ENCODE measurements at regions not wholly inside any gene's neighbourhood (a gene's known extent, or its start where the extent isn't known, plus 50 kb on each side); places are given as distances from the start of the nearest gene placed in this dataset.

DNA sequence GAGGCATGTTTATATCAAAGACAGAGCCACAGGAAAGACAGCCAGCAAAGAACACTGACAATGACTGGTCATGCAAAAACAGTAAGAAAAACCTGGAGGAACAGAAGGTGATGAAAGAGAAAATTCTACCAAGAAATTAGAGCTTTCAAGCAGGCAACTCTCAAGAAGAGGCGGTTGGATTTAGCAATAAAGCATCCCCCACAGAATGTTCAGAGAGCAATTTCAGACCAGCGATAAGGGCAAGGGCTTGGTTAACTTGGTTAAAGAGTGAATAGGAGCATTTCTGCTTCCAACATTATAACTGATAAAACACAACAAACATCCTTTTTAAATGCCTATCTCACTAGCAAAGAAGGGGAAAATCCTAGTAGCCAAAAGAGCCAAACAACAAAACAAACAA, 68.0 kb upstream of the NCKAP5 start (continued):
- no peak for TF ChIP-seq SIN3A (IDR thresholded peaks at IDR 0.05; ENCODE audit: borderline replicate concordance in 2 of 2, control insufficient read depth in 1 of 2, low read depth in 2 of 2, low read length in 2 of 2)
- no peak for TF ChIP-seq OTX1 (CRISPR knock-in tag; IDR thresholded peaks at IDR 0.05)
- TF ChIP-seq SAP30 (IDR thresholded peaks at IDR 0.05; ENCODE audit: borderline replicate concordance, insufficient read depth, low read depth, low read length, poor library complexity, severe bottlenecking), result no peak
- no peak for TF ChIP-seq ZFP30 (CRISPR knock-in tag; IDR thresholded peaks at IDR 0.05; ENCODE audit: borderline replicate concordance)
- no peak for TF ChIP-seq HDAC6 (IDR thresholded peaks at IDR 0.05; ENCODE audit: low read depth, low read length)
- TF ChIP-seq, protein P1, sequence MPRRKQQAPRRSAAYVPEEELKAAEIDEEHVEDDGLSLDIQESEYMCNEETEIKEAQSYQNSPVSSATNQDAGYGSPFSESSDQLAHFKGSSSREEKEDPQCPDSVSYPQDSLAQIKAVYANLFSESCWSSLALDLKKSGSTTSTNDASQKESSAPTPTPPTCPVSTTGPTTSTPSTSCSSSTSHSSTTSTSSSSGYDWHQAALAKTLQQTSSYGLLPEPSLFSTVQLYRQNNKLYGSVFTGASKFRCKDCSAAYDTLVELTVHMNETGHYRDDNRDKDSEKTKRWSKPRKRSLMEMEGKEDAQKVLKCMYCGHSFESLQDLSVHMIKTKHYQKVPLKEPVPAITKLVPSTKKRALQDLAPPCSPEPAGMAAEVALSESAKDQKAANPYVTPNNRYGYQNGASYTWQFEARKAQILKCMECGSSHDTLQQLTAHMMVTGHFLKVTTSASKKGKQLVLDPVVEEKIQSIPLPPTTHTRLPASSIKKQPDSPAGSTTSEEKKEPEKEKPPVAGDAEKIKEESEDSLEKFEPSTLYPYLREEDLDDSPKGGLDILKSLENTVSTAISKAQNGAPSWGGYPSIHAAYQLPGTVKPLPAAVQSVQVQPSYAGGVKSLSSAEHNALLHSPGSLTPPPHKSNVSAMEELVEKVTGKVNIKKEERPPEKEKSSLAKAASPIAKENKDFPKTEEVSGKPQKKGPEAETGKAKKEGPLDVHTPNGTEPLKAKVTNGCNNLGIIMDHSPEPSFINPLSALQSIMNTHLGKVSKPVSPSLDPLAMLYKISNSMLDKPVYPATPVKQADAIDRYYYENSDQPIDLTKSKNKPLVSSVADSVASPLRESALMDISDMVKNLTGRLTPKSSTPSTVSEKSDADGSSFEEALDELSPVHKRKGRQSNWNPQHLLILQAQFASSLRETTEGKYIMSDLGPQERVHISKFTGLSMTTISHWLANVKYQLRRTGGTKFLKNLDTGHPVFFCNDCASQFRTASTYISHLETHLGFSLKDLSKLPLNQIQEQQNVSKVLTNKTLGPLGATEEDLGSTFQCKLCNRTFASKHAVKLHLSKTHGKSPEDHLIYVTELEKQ (CRISPR knock-in tag; IDR thresholded peaks at IDR 0.05), result no peak
- no peak for TF ChIP-seq NFYB (IDR thresholded peaks at IDR 0.05; ENCODE audit: extremely low read depth, insufficient read length)

DNA sequence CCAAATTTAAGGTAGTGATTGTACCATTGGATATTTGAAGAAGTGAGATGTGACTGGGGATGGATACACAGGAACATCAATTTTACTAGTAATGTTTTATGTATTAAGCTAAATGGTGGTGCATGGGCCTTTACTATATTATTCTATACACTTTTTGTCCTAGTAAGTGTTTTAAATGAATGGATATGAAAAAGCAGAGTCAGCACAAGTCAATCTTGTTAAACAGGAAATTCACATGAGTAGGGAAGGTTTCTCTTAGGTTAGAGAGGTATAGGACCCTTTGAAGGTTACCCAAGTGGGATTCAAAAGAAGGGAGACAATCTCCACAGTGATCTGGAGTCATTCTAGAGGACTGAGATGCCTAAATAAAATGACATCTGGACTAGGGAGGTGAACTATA, 71.8 kb upstream of the NCKAP5 start:
- TF ChIP-seq ZNF431 (CRISPR knock-in tag; IDR thresholded peaks at IDR 0.05), result no peak
- TF ChIP-seq ZNF316 (IDR thresholded peaks at IDR 0.05), result peak; percentile 57
- peak; percentile 8; the same call in 1 of the 2 replicates for TF ChIP-seq C11orf30 (IDR thresholded peaks at IDR 0.05; ENCODE audit: low read depth)
- CTCF ChIA-PET (ENCODE audit: low intra/inter-chr PET ratio), result no interaction called here
- Histone ChIP-seq H3K9ac (ENCODE audit: insufficient read depth in 1 of 2, low read depth in 2 of 2, low read length in 2 of 2) (no peak overlapping the region), H3K9me3 (replicated peaks; ENCODE audit: control insufficient read depth, insufficient read depth, low read depth, low read length) (no peaks in the 10 kb centered on the region), H3K4me3 (no peak overlapping the region), H3K27me3 (ENCODE audit: control insufficient read depth in 2 of 2, insufficient read depth in 2 of 2, low read length in 2 of 2) (no peaks in the 10 kb centered on the region), H2AFZ (ENCODE audit: low read depth, low read length) (no peak overlapping the region), H3K4me2 (ENCODE audit: insufficient read depth, low read length) (no peak overlapping the region), H3K27ac (ENCODE audit: extremely low read depth, low read depth, low read length) (no peak overlapping the region), H4K20me1 (replicated peaks; ENCODE audit: control insufficient read depth, insufficient read depth, low read length) (no peaks in the 10 kb centered on the region), H3K9me1 (ENCODE audit: control insufficient read depth, insufficient read depth, low read length) (no peaks in the 10 kb centered on the region), H3K4me1 (replicated peaks in 1 of 2; ENCODE audit: control insufficient read depth in 2 of 2, insufficient read depth in 2 of 2, low read length in 2 of 2) (no peaks in the 10 kb centered on the region), H3K36me3 (ENCODE audit: control insufficient read depth, insufficient read depth, low read length) (no peaks in the 10 kb centered on the region), H3K79me2 (ENCODE audit: control insufficient read depth, insufficient read depth, low read length) (no peaks in the 10 kb centered on the region)
- in situ Hi-C loops (cut with MboI), result no loop called here
- POLR2A ChIA-PET, result no interaction called here
- no peak for FAIRE-seq
- no TSS peak for BruUV-seq (replicated peaks)
- intact Hi-C loops (cut with micrococcal nuclease), result no loop called here
- DNase-seq (ENCODE audit: extremely low read depth in 1 of 4, low spot score in 3 of 4), result no peak
- ATAC-seq, result no peak
